K562 (cell line): ENCODE measurements at regions not wholly inside any gene's neighbourhood (a gene's known extent, or its start where the extent isn't known, plus 50 kb on each side); places are given as distances from the start of the nearest gene placed in this dataset.

Experiments
- ATAC-seq: fragments of 200-7000 bp; cut with Tn5 transposase; 3 replicates; pipeline ENCODE4 v1.9.1; 2020; ENCODE audit warnings: moderate library complexity
- BruUV-seq: library from RNA; stranded (reverse); fragments of 400-500 nt; replicated peaks from 2 replicates; lab custom pipeline; 2021; lab: Mats Ljungman, UMichigan
- CTCF ChIA-PET: fragments of 300-600 bp; formaldehyde crosslinking; extraction: SDS; loops from one replicate; lab custom pipeline; 2021; ENCODE audit warnings: low intra/inter-chr PET ratio; lab: Yijun Ruan, JAX
- POLR2A ChIA-PET: fragments of 300-600, 350-650 bp; sonication (Branson Sonifier 250); formaldehyde crosslinking; extraction: SDS; loops from one replicate; lab custom pipeline; 2021; ENCODE audit warnings: antibody characterized with exemption, inconsistent platforms; lab: Yijun Ruan, JAX
- DNase-seq, 4 experiments: peaks; one replicate each; pipeline versions ENCODE4 v3.0.0 to v3.0.0-alpha.2; 2011 to 2018; ENCODE audit warnings: low spot score in 3 of 4, mixed read lengths in 3 of 4; ENCODE audit errors: extremely low read depth in 1 of 4
- FAIRE-seq: peaks from 2 replicates; lab custom pipeline; 2011; peaks lifted over from hg19 to GRCh38; lab: Jason Lieb, UNC
- H2AFZ ChIP-seq: 2 replicates; pipeline ENCODE4 v1.6.0; 2011; ENCODE audit warnings: low read depth, low read length, control low read depth, inconsistent platforms
- H3K27ac ChIP-seq: fragments of 200-600 bp; 3 replicates; pipeline ENCODE4 v1.8.0; 2011; ENCODE audit warnings: low read depth, mild to moderate bottlenecking, control low read depth, inconsistent platforms, low read length, moderate library complexity, mixed read lengths; ENCODE audit errors: extremely low read depth
- H3K27me3 ChIP-seq, 2 experiments: fragments of 300-600 bp in 1 of 2; 2 replicates in 1 of 2; 3 replicates in 1 of 2; pipeline versions ENCODE4 v1.6.0 to v1.8.0; 2011; ENCODE audit warnings: inconsistent platforms in 2 of 2, low read length in 2 of 2, mild to moderate bottlenecking in 1 of 2, mixed read lengths in 1 of 2, moderate library complexity in 1 of 2; ENCODE audit not compliant: control insufficient read depth in 2 of 2, insufficient read depth in 2 of 2
- H3K36me3 ChIP-seq: fragments of 300-600 bp; 3 replicates; pipeline ENCODE4 v1.8.0; 2011; ENCODE audit warnings: mild to moderate bottlenecking, low read length, inconsistent platforms; ENCODE audit not compliant: control insufficient read depth, insufficient read depth
- H3K4me1 ChIP-seq, 2 experiments: fragments of 200-600 bp in 1 of 2; replicated peaks in 1 of 2; 2 replicates in 1 of 2; 3 replicates in 1 of 2; pipeline versions ENCODE4 v1.5.1 to v1.8.0; 2011; ENCODE audit warnings: inconsistent platforms in 2 of 2, low read length in 2 of 2, mild to moderate bottlenecking in 1 of 2, mixed read lengths in 1 of 2, moderate library complexity in 1 of 2; ENCODE audit not compliant: control insufficient read depth in 2 of 2, insufficient read depth in 2 of 2
- H3K4me2 ChIP-seq: 2 replicates; pipeline ENCODE4 v1.6.1; 2011; ENCODE audit warnings: low read length, control low read depth, inconsistent platforms, mixed read lengths; ENCODE audit not compliant: insufficient read depth
- H3K4me3 ChIP-seq: fragments of 200-600 bp; sonication (generic), shearing (Covaris generic); 2 replicates; pipeline ENCODE4 v1.5.1; 2016; ENCODE audit warnings: control low read depth, inconsistent platforms
- H3K79me2 ChIP-seq: fragments of 200-600 bp; 3 replicates; pipeline ENCODE4 v1.8.0; 2011; ENCODE audit warnings: low read length, inconsistent platforms; ENCODE audit not compliant: control insufficient read depth, insufficient read depth
- H3K9ac ChIP-seq, 2 experiments: 2 replicates each; pipeline versions ENCODE4 v1.6.0 to v1.6.1; 2011; ENCODE audit warnings: low read depth in 2 of 2, low read length in 2 of 2, control low read depth in 1 of 2, inconsistent platforms in 1 of 2, mild to moderate bottlenecking in 1 of 2, mixed read lengths in 1 of 2; ENCODE audit not compliant: insufficient read depth in 1 of 2
- H3K9me1 ChIP-seq: one replicate; pipeline ENCODE4 v1.6.0; 2011; ENCODE audit warnings: inconsistent platforms, mild to moderate bottlenecking, low read length, moderate library complexity; ENCODE audit not compliant: control insufficient read depth, insufficient read depth
- H3K9me3 ChIP-seq: replicated peaks from 2 replicates; pipeline ENCODE4 v1.5.1; 2011; ENCODE audit warnings: low read depth, low read length, inconsistent platforms; ENCODE audit not compliant: control insufficient read depth, insufficient read depth
- H4K20me1 ChIP-seq: replicated peaks from 2 replicates; pipeline ENCODE4 v1.6.1; 2011; ENCODE audit warnings: low read length, inconsistent platforms, mixed read lengths; ENCODE audit not compliant: control insufficient read depth, insufficient read depth
- DPF2 ChIP-seq: fragments of 450-650 bp; IDR thresholded peaks from 2 replicates; pipeline ENCODE4 v1.6.1; 2016
- MCM5 ChIP-seq: fragments of 450-650 bp; IDR thresholded peaks from 2 replicates; pipeline ENCODE4 v1.6.1; 2016; ENCODE audit warnings: low read depth
- MECOM ChIP-seq: fragments of 250-450 bp; sonication (Bioruptor Pico); IDR thresholded peaks from 2 replicates; pipeline ENCODE4 v1.8.0; 2022; ENCODE audit warnings: inconsistent platforms
- NFE2 ChIP-seq: IDR thresholded peaks from 2 replicates; pipeline ENCODE4 v1.6.1; 2014; ENCODE audit warnings: antibody characterized with exemption, low read depth
- SMARCA5 ChIP-seq: fragments of 450-650 bp; IDR thresholded peaks from 2 replicates; pipeline ENCODE4 v1.6.1; 2016
- ZNF41 ChIP-seq: fragments of 250-450 bp; sonication (Bioruptor Pico); conservative IDR thresholded peaks from 2 replicates; pipeline ENCODE4 v1.4.0; 2020; ENCODE audit warnings: mild to moderate bottlenecking
- ZNF79 ChIP-seq: fragments of 250-450 bp; sonication (Bioruptor Pico); IDR thresholded peaks from 2 replicates; pipeline ENCODE4 v1.4.0; 2020; ENCODE audit warnings: low read depth, mild to moderate bottlenecking, moderate library complexity
- WGBS: fragments of 100-300 bp; shearing (Covaris generic); methylation state at CpG from one replicate; pipeline ENCODE4 v1.1.6; 2016; ENCODE audit warnings: low coverage, mixed read lengths; ENCODE audit not compliant: insufficient coverage; ENCODE audit errors: missing lambda C conversion rate; 5-methylcytosine and 5-hydroxymethylcytosine counted together
- in situ Hi-C: fragments of 300-500 bp; cut with MboI; formaldehyde crosslinking; loops from 4 replicates; pipeline ENCODE4 v1.15.0; 2018; ENCODE audit warnings: inconsistent platforms, mixed read lengths
- intact Hi-C: fragments of 100-400 bp; cut with micrococcal nuclease; formaldehyde crosslinking; loops from 2 replicates; pipeline ENCODE4 v1.14.2; 2022

GRCh38 chr19:27716922-27717321 lies 1496.0 kb downstream of the UQCRFS1 start:
- Histone ChIP-seq H3K79me2 (no peaks in the 10 kb centered on the region), H3K4me3 (no peak overlapping the region), H3K27me3 (no peaks in the 10 kb centered on the region), H3K9me3 (no peaks in the 10 kb centered on the region), H3K4me1 (no peaks in the 10 kb centered on the region), H2AFZ (no peak overlapping the region)
- CTCF ChIA-PET, result no interaction called here
- no peak for FAIRE-seq
- TF ChIP-seq ZNF79 (CRISPR knock-in tag) (no peak), NFE2 (no peak), DPF2 (no peak), SMARCA5 (no peak), MCM5 (no peak), ZNF41 (CRISPR knock-in tag) (no peak)
- TF ChIP-seq, all 486 proteins: peak for 0
- Histone ChIP-seq H3K4me2 (no peak overlapping the region), H4K20me1 (no peaks in the 10 kb centered on the region), H3K27ac (no peak overlapping the region), H3K9ac (no peak overlapping the region), H3K9me1 (no peaks in the 10 kb centered on the region), H3K36me3 (no peaks in the 10 kb centered on the region)
- intact Hi-C loops (no loop called here), in situ Hi-C loops (no loop called here)
- BruUV-seq, result no TSS peak
- ATAC-seq (no peak), DNase-seq (no peak)
- POLR2A ChIA-PET, result no interaction called here
- WGBS, result 0% methylated on average over 3 of the region's 3 CpGs

- no peaks in the 10 kb centered on the region for H3K36me3 ChIP-seq
- no peak overlapping the region for H2AFZ ChIP-seq
- no peaks in the 10 kb centered on the region for H3K9me1 ChIP-seq
- H3K27ac ChIP-seq, result no peak overlapping the region
- POLR2A ChIA-PET, result no interaction called here
- intact Hi-C loops (no loop called here), in situ Hi-C loops (no loop called here)
- ATAC-seq (no peak), FAIRE-seq (no peak), DNase-seq (no peak)
- BruUV-seq, result no TSS peak
- TF ChIP-seq MECOM (CRISPR knock-in tag), result no peak
- H3K9ac ChIP-seq, result no peak overlapping the region
- H4K20me1 ChIP-seq, result no peaks in the 10 kb centered on the region
- CTCF ChIA-PET, result no interaction called here
- H3K4me3 ChIP-seq, result no peak overlapping the region
- 0% methylated on average over 2 of the region's 2 CpGs for whole genome bisulfite sequencing
- no peak overlapping the region for H3K4me2 ChIP-seq
- H3K4me1 ChIP-seq, result no peaks in the 10 kb centered on the region
- H3K9me3 ChIP-seq, result no peaks in the 10 kb centered on the region
- no peaks in the 10 kb centered on the region for H3K79me2 ChIP-seq
- H3K27me3 ChIP-seq, result no peaks in the 10 kb centered on the region
Observed at GRCh38 chr19:27714857-27715256, 1498.1 kb downstream of the UQCRFS1 start.
